Epithelial cell of esophagus (primary cell): ENCODE measurements at regions not wholly inside any gene's neighbourhood (a gene's known extent, or its start where the extent isn't known, plus 50 kb on each side); places are given as distances from the start of the nearest gene placed in this dataset.

Experiments used
- DNase-seq: peaks from one replicate; pipeline ENCODE4 v3.0.0; 2010; ENCODE audit warnings: low read depth
- H3K4me3 ChIP-seq: 2 replicates; pipeline ENCODE4 v1.5.1; 2011; ENCODE audit warnings: mild to moderate bottlenecking, low read length, control low read depth
- CTCF ChIP-seq: IDR thresholded peaks from 2 replicates; pipeline ENCODE4 v1.5.1; 2011; ENCODE audit warnings: low read depth, mild to moderate bottlenecking, low read length, control low read depth, inconsistent platforms; ENCODE audit not compliant: insufficient read depth; ENCODE audit errors: missing control alignments

- no peak overlapping the region for H3K4me3 ChIP-seq
- TF ChIP-seq CTCF: no peak
- peak; percentile 39 for DNase-seq
Measured at GRCh38 chr12:132428936-132429601, 60.9 kb upstream of the FBRSL1 start.

DNA sequence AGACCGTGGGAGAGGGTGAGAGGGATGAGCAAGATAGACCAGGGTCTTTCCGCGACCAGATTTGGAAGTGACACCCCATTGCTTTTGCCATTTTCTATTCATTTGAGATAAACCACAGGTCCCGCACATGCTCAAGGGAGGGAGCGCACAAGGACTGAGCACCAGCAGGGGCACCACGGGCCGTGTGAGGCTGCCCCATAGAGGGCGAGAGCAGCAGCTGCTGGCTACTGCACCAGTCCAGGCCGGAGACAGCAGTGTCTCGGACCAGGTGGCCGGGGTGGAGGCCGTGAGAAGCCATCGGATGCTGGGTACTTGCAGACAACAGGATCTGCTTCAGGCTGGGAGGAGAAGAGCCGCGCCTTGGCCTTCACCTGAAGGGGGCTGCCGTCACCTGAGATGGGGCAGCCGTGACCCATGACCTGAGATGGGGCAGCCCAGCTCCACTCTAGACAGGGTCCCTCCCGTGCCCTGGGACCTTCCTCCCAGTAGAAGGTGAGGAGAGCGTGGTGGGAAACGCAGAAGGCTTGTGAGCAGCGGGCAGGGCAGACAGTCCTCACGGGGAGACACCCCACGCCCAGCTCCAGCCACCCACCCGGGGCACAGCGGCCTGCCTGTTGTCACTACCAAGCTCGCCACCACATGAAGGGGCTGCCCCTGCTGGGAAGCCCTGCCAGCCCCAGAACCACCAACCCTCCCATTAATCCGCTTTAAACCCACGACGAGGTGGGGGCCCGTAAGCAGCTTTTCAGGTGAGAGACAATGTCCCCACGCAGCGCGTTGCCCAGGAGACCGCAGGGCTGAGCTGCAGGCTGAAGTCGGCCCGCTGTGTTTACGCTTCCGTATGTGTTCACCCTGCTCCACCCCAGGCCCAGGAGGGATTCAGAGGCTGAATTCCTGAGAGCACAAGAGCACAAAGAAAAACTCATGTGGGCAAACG is 61.7 kb upstream of the FBRSL1 start:
- peak; percentile 39 for DNase-seq
- no peak for TF ChIP-seq CTCF
- H3K4me3 ChIP-seq: no peak overlapping the region

DNA sequence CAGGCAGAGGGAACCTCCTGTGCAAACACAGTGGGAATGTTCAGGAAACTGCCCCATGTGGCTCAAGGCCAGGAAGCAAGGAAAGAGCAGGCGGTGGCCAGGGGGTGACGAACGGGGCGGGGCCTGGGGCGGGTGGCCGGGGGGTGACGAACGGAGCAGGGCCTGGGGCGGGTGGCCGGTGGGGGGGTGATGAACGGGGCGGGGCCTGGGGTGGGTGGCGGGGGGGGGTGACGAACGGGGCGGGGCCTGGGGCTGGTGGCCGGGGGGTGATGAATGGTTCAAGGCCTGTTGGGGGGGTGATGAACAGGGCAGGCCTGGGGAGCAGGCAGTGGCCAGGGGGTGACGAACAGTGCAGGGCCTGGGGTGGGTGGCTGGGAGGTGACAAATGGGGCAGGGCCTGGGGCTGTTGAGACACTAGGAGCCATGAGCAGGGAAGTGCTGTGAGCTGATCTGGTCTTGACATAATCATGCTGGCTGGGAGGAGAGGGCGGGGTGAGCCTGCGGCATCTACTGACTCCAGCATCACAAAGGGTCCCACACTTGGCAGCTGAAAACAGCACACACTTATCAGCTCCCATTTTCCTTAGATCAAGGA is 62.7 kb upstream of the FBRSL1 start:
- H3K4me3 ChIP-seq: no peak overlapping the region
- DNase-seq: no peak
- no peak for TF ChIP-seq CTCF

GRCh38 chr12:132426349-132427173 is 63.4 kb upstream of the FBRSL1 start:
- no peak overlapping the region for H3K4me3 ChIP-seq
- TF ChIP-seq CTCF: no peak
- DNase-seq: no peak

DNA sequence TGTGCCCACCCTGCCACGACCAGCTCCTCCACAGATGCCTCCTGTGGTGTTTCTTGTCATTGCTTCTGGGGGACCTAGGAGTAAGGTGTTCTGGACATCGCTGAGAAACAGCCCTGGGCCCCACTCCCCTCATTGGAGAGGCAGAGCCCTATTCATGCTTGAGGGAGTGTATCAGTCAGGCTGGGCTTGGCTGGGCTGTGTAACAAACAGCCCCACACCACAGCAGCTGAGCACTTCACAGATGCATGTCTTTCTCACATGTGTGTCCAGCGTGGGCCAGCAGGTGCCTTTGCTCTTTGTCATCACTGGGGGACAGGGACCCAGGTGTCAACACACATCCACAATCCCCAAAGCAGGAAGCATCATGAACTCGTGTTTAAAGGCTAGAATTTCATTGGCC is 65.1 kb upstream of the FBRSL1 start:
- H3K4me3 ChIP-seq: no peak overlapping the region
- no peak for DNase-seq
- no peak for TF ChIP-seq CTCF

GRCh38 chr12:132423820-132424645 is 65.9 kb upstream of the FBRSL1 start:
- no peak for DNase-seq
- TF ChIP-seq CTCF: no peak
- H3K4me3 ChIP-seq: no peak overlapping the region
